ENCODE measurements at regions not wholly inside any gene's neighbourhood (a gene's known extent, or its start where the extent isn't known, plus 50 kb on each side); places are given as distances from the start of the nearest gene placed in this dataset.

- Histone ChIP-seq H3K27me3 (no peaks in the 10 kb centered on the region), H3K9me3 (no peaks in the 10 kb centered on the region), H3K36me3 (no peaks in the 10 kb centered on the region), H3K27ac (no peak overlapping the region), H3K4me1 (peaks cover 0 to 26% (median 0%) of the 10 kb centered on the region in 4 donors), H3K4me3 (no peak overlapping the region)
- TF ChIP-seq CTCF (IDR thresholded peaks at IDR 0.05) (no peak), POLR2A (IDR thresholded peaks at IDR 0.05) (no peak)
- no peak for DNase-seq
Measured at GRCh38 chr2:181787310-181788048, 104.1 kb upstream of the ITPRID2 start.

DNA sequence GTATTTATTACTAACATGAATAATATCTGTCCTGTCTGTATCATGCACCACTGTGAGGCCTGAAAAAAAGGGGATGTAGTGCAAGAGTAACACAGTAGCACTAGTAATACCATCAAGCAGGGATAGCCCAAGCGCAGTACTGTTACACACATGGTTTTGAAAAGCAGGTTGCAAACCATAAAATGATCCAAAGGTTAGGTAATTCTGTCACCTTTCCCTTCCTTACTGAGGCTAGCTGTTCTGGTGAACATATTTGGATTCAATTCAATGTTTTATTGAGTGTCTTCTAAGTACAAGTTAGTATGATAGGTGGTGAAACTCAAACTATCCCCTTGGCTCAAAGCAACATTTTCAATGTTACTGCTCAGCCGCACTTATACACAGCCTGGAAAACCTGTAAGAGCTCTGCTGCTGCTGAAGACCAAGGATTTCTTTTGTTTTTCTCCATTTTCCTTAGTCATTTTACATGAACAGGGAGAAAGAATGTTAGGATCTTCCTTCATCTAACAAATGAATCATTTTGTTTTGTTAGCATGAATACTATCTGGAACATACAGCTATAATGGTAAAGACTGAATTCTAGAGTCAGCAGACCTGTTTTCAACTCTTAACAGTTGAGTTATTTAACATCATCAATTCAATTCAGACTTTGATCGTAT is 102.5 kb upstream of the ITPRID2 start:
- H3K4me3 ChIP-seq: no peak overlapping the region
- no peaks in the 10 kb centered on the region for H3K9me3 ChIP-seq
- H3K36me3 ChIP-seq: no peaks in the 10 kb centered on the region
- H3K27ac ChIP-seq: peak overlapping the region in 1 of 4 donors; percentile 55
- H3K4me1 ChIP-seq: peaks cover 0 to 21% (median 0%) of the 10 kb centered on the region in 4 donors
- no peak for DNase-seq
- TF ChIP-seq CTCF (IDR thresholded peaks at IDR 0.05) (no peak), POLR2A (IDR thresholded peaks at IDR 0.05) (no peak)
- H3K27me3 ChIP-seq: no peaks in the 10 kb centered on the region

DNA sequence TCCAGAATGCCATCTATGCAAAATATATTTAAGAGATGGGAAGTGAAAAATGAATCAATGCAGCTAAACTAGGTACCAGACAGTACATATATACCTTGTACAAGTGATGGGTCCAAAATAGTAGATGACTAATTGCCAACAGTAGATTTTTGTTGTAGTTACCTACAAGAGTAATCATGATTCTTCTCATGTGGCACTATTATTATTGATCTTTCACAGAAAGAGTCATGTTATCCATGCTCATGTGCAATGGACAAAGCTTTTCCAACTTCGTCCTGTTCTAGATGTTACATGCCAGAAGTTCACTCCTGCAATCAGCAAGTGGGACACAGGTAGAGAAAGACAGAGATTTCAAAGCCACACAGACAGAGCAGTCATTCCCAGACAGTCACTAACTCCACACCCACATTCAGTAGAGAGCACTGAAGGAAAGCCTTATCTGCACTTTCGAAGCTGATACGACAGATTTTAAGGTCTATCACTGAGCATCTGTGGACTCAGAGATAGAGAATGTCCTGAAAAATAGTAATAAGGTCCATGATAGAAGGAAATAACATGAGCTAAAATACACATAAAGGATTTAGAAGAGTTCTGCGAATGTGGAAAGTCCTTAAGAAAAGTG is 101.6 kb upstream of the ITPRID2 start:
- no peak overlapping the region for H3K27ac ChIP-seq
- H3K4me3 ChIP-seq: no peak overlapping the region
- peaks cover 0 to 21% (median 0%) of the 10 kb centered on the region in 4 donors for H3K4me1 ChIP-seq
- no peak for DNase-seq
- TF ChIP-seq CTCF (IDR thresholded peaks at IDR 0.05) (no peak), POLR2A (IDR thresholded peaks at IDR 0.05) (no peak)
- H3K36me3 ChIP-seq: no peaks in the 10 kb centered on the region
- no peaks in the 10 kb centered on the region for H3K27me3 ChIP-seq
- no peaks in the 10 kb centered on the region for H3K9me3 ChIP-seq

GRCh38 chr2:181790716-181791649 is 100.5 kb upstream of the ITPRID2 start:
- Histone ChIP-seq H3K27ac (peak overlapping the region in 1 of 4 donors; percentile 7), H3K4me3 (no peak overlapping the region), H3K36me3 (no peaks in the 10 kb centered on the region), H3K4me1 (peaks cover 0 to 16% (median 0%) of the 10 kb centered on the region in 4 donors), H3K9me3 (no peaks in the 10 kb centered on the region), H3K27me3 (no peaks in the 10 kb centered on the region)
- TF ChIP-seq CTCF (IDR thresholded peaks at IDR 0.05) (no peak), POLR2A (IDR thresholded peaks at IDR 0.05) (no peak)
- DNase-seq: peak in 1 of 3 donors; percentile 54

DNA sequence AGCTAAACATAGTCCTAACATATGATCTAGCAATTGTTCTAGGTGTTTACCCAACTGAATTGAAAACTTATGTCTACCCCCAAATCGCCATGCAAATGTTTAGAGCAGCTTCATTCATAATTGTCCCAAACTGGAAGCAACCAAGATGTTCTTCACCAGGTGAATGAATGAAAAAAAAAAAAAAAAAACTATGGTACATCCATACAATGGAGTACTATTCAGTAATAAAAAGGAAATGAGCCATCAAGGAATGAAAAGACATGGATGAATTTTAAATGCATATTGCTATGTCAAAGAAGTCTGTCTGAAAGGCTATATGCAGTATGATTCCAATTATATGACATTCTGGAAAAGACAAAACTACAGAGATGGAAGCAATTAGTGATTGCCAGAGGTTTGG is 98.6 kb upstream of the ITPRID2 start:
- no peaks in the 10 kb centered on the region for H3K27me3 ChIP-seq
- H3K9me3 ChIP-seq: no peaks in the 10 kb centered on the region
- TF ChIP-seq POLR2A (IDR thresholded peaks at IDR 0.05): no peak
- TF ChIP-seq CTCF (IDR thresholded peaks at IDR 0.05): no peak
- no peak overlapping the region for H3K27ac ChIP-seq
- no peak overlapping the region for H3K4me3 ChIP-seq
- H3K36me3 ChIP-seq: no peaks in the 10 kb centered on the region
- H3K4me1 ChIP-seq: peaks cover 0 to 16% (median 0%) of the 10 kb centered on the region in 4 donors
- no peak for DNase-seq
